HG03280 (cell line): ENCODE measurements at regions not wholly inside any gene's neighbourhood (a gene's known extent, or its start where the extent isn't known, plus 50 kb on each side); places are given as distances from the start of the nearest gene placed in this dataset.

Source experiments
- ATAC-seq: cut with Tn5 transposase; IDR thresholded peaks from one replicate; pipeline ENCODE4 v1.9.1; 2021; ENCODE audit warnings: mild to moderate bottlenecking, moderate library complexity; ENCODE audit not compliant: unreplicated experiment

- no peak for ATAC-seq
Observed at GRCh38 chr13:73730014-73730413, 404.2 kb downstream of the KLF12 start.

GRCh38 chr13:73729046-73729445 lies 405.2 kb downstream of the KLF12 start:
- no peak for ATAC-seq

DNA sequence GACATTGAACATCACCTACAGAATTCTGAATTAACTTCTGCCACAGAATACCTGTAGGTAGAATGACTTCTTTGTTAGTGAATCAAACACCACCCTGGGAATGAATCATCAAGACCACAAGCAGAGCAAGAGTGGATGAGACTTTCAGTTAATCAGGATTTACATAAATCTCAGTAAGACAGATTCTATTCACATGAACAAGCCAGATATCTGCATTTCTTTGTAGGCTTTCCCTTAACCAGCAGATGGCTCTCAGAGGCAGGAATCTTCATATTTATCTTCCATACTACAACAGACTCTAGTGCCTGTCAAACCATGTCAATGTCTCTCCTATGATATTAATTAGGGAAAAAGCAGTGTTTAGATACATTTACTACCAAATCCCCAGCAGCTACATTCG lies 412.1 kb downstream of the KLF12 start:
- ATAC-seq = peak; percentile 65

GRCh38 chr13:73721571-73721970 lies 412.6 kb downstream of the KLF12 start:
- no peak for ATAC-seq

DNA sequence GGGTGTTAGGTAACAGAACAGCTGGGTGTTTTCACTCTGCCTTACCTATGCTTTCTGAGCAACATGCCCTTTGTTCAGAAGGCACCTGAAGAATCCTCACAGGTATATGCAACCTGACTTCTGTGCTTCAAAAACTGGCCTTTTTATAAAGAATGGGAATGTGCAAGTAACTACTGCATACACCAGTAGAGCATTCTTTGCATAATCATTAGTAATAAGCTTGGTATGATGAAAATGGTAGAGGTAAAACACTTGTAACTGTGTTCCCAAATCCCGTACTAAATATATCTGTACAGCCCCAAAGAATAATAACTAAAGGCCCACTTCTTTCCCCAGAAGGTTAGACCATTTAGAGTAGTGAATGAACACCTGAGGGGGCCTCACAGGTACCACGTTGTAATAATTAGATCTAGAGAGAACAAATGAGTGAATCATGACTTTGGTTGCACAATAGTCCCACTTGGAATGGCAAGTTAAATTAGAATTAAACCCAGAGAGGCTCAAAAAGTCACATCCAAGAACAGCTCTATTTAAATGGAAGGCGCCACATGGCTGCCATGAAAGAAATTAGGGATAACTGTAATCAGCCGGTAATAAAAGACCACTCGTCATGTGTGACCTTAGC lies 413.9 kb downstream of the KLF12 start:
- ATAC-seq = no peak

- no peak for ATAC-seq
Observed at GRCh38 chr13:73718246-73718645, 416.0 kb downstream of the KLF12 start.

DNA sequence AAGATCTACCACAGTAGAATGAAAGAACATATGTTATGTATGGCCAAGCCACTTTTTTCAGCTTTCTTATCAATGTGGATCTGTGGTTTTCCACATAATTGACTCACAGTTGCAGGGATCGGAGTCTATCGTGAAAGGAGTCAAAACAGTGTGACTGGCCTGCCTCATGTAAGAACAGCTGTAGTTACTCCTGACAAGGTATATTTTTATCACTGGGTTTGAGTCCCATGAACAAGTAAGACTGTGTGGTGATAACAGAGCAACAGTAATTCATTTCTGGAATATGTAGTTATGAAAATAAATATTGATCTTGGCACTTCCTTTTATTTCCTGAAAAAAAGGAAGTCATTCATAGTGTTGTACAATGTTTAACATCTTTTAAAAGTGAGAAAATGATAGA lies 416.6 kb downstream of the KLF12 start:
- ATAC-seq = no peak

- peak; percentile 66 for ATAC-seq
Observed at GRCh38 chr13:73715911-73716510, 418.2 kb downstream of the KLF12 start.

DNA sequence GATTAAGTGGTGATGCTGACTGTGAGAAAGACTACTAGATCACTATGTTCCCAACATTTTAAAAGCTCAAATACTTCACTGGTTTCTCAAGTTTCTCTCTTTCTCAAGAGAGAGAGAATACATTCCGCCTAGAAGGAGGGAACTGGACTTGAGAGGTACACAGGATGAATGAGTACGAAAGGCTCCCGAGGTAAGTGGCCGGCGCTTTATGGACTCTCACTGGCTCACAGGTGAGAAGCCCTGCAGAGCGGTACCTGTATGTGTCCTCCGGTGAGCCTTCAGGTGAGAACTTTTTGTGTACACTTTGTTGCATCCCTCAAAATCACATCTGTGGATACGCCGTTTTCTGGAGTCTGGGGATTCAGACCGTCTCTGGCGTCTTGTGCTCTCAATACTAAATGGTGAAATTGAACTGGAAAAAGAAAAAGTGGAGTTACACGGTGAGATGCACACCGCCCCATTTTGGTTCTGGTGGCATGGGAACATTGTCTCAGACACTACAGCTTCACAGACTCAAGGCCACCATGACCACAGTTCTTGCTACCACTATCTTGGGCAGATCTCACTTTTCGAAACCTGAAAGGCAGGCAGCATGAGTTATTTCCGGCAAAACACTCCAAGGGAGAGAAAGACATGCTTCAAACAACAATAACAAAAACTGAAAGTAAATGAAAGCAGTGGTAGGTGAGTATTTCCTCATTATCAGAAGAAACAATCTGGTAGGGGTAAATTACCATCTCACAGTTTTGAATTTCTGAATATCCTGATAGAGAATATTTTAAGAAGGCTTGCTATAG lies 418.9 kb downstream of the KLF12 start:
- ATAC-seq = peak; percentile 65

DNA sequence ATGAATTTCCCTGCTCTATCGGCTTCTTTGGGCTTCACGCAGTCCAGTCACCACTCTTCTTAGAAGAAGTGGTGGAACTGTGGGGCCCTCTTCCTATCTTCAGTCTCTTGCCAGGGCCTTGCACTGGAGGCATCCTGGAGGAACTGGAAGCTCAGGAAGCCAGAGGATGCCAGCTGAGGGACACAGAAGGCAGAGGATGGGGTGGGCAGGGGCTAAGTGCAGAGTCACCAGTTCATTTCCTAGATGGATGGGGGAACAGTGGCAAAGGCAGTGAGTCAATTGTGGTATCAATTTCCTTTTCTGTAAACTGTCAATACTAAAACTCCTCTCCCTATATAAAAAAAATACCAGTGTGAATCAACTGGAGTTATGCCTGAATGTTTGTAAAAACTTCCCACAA lies 419.7 kb downstream of the KLF12 start:
- no peak for ATAC-seq

DNA sequence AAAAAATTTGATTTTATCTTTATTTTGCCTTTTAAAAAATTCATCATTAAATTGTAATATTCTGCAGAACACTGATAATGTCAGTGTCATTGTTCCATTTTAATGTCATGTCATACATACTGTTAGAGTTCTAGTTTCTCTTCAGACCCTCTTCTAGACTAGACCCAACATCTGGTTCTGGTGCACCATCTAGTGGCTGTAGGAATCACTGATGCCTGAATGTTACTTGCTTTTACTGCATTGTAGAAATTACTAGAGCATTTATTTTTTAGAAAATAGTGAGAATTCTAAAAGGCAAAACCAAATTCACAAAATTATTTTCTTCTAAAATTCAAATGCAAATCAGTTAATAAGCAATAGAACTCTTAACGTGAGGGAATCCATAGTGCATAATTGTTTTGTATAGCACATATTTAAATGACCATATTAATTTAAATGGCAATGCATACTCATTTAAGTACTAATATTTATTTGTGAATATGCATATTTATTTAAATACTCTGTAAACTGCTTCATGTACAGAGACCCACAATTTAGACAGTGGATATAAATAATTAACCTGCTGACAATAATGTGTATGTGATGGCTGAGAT lies 425.7 kb downstream of the KLF12 start:
- peak; percentile 93 for ATAC-seq

GRCh38 chr13:73704587-73704986 lies 429.6 kb downstream of the KLF12 start:
- ATAC-seq = no peak

- no peak for ATAC-seq
Observed at GRCh38 chr13:73703606-73704005, 430.6 kb downstream of the KLF12 start.

DNA sequence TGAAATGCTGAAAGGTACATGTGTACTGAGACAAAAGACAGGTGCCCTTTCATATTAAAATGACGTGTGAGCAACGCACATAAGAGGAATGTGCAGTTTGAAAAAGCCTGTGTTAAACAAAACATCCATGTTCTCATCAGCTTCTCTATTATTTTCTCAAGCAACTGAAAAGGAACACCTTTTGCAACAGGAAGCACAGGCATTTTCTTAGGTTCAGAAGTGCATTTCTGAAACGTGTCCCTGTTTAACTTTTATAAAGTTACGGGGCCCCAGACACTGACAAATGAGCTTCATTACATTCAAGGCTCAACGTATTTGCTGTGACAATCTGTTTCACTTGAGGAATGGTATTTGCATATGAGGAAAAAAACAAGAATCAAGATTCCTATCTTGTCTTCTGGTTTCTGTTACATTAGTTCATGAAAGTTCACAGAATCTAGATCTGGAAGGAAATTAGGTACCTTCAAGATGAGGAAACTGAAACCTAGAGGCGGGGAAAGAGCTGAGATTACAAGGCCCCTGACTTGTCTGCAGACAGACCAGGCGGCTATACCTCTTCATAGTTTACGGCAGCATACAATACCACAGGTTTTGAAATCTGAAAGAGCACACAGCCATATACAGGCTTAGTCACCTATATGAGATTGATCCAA lies 431.7 kb downstream of the KLF12 start:
- ATAC-seq = peak; percentile 70

DNA sequence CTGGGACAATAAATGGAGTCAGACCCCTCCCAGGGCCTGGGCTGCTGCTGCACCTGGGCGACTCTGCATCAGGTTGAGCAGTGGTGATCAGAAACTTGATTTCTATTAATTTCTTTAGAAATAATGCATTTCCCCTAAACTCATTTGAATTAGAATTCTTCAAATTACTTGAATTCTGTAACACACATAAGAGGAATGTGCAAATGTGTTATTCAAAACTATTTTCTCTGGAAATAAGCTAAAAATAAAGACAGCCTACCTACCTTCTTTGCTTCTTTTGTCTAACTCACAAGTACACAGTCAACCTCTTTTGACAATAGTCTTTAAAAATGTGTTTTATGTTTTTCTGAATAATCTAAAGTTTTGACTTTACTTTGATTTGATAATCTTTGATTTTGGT lies 433.0 kb downstream of the KLF12 start:
- no peak for ATAC-seq

DNA sequence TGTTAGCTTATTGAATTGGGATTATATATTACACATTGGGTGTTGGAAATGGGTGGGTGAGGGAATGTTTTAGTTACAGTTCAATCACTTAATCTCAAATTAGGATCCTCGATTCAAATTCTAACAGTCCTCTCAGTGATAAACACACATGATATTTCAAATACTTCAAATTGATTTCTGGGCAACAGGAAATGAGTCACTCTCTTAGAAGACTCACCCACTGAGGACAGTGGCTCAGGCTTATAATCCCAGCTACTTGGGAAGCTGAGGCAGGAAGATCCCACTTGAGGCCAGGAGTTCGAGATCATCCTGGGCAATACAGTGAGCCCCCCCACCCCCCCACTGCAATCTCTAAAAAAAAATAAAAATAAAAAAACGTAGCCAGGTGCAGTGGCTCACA lies 435.3 kb downstream of the KLF12 start:
- ATAC-seq = no peak

GRCh38 chr13:73697166-73697565 lies 437.0 kb downstream of the KLF12 start:
- no peak for ATAC-seq

GRCh38 chr13:73696713-73697112 lies 437.5 kb downstream of the KLF12 start:
- ATAC-seq = no peak

- no peak for ATAC-seq
Observed at GRCh38 chr13:73696271-73696670, 437.9 kb downstream of the KLF12 start.

DNA sequence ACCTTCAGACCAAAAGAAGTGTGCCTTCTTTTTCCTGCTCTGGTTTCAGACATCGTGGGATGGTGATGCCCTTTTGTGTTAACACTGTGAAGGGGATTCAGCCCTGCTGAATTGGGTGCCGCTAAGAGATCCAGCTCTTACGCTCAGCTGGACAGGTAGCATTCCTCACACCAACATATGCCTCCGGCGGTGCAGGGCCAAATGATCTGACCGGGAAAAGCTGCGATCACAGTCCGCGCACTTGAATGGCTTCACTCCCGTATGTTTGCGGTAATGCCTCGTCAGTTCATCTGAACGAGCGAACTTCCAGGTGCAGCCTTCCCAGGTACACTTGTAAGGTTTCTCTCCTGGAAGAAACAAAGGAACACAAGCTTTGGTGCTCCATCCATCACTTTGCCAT lies 438.9 kb downstream of the KLF12 start:
- no peak for ATAC-seq

DNA sequence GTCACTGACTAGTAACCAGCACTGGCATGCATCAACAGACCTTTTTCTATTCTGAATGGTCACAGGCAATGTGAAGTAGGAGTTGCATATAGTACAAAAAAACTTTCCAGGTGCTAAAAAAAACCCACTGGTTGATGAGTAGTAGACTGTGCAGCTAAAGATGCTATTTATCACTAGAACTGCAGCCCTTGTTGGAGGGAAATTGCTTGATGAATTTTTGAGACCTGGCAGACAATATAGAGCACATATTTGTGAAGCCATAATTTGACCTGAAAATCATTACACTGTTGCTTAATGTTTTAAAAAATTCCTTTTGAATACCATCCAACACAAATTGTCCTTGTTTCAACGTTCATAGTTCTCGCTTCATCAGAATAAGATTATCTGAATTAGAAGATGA lies 441.0 kb downstream of the KLF12 start:
- no peak for ATAC-seq
